K562 (cell line): ENCODE measurements at regions not wholly inside any gene's neighbourhood (a gene's known extent, or its start where the extent isn't known, plus 50 kb on each side); places are given as distances from the start of the nearest gene placed in this dataset.

Experiments
- ADNP ChIP-seq: fragments of 200-800 bp; sonication (Bioruptor generic); IDR thresholded peaks from 2 replicates; pipeline ENCODE4 v1.6.1; 2016; ENCODE audit warnings: missing genetic modification characterization, missing compliant biosample characterization
- E2F3 ChIP-seq: fragments of 250-450 bp; sonication (Bioruptor Pico); IDR thresholded peaks from 2 replicates; pipeline ENCODE4 v1.4.0; 2020; ENCODE audit warnings: mild to moderate bottlenecking
- FOXO4 ChIP-seq: fragments of 450-650 bp; formaldehyde crosslinking; IDR thresholded peaks from 2 replicates; pipeline ENCODE4 v1.4.0; 2020; ENCODE audit warnings: mild to moderate bottlenecking, moderate library complexity
- IRF1 ChIP-seq: sonication (generic); formaldehyde crosslinking; IDR thresholded peaks from 2 replicates; pipeline ENCODE4 v1.8.0; 2022; ENCODE audit warnings: missing genetic modification reagents, mild to moderate bottlenecking, borderline replicate concordance
- KDM2B ChIP-seq: fragments of 250-450 bp; sonication (Bioruptor Pico); IDR thresholded peaks from 2 replicates; pipeline ENCODE4 v1.8.0; 2021; ENCODE audit warnings: mild to moderate bottlenecking, moderate library complexity
- MAX ChIP-seq: sonication (generic); formaldehyde crosslinking; IDR thresholded peaks from 2 replicates; pipeline ENCODE4 v1.9.0; 2022; ENCODE audit warnings: mild to moderate bottlenecking, missing genetic modification reagents
- SMAD1 ChIP-seq: fragments of 150-350 bp; IDR thresholded peaks from 2 replicates; pipeline ENCODE4 v1.6.1; 2014; ENCODE audit warnings: low read length, low read depth; ENCODE audit not compliant: partially characterized antibody
- SMARCA5 ChIP-seq: fragments of 450-650 bp; IDR thresholded peaks from 2 replicates; pipeline ENCODE4 v1.6.1; 2016
- ZNF280A ChIP-seq: fragments of 450-650 bp; IDR thresholded peaks from 2 replicates; pipeline ENCODE4 v1.6.1; 2018; ENCODE audit warnings: mild to moderate bottlenecking, low read depth; ENCODE audit not compliant: partially characterized antibody
- ZNF551 ChIP-seq: fragments of 250-450 bp; sonication (Bioruptor Pico); IDR thresholded peaks from 2 replicates; pipeline ENCODE4 v1.5.0; 2021; ENCODE audit warnings: mild to moderate bottlenecking, moderate library complexity

- TF ChIP-seq FOXO4 (CRISPR knock-in tag) (no peak), ADNP (tag) (no peak), ZNF551 (CRISPR knock-in tag) (no peak), SMARCA5 (no peak), SMAD1 (no peak), ZNF280A (no peak), MAX (CRISPR knock-in tag) (no peak), IRF1 (CRISPR knock-in tag) (no peak), E2F3 (CRISPR knock-in tag) (no peak), KDM2B (no peak)
Measured at GRCh38 chr16:86651823-86652222, 73.5 kb downstream of the FOXL1 start (continued).
